Astrocyte of the spinal cord (primary cell): ENCODE measurements at regions not wholly inside any gene's neighbourhood (a gene's known extent, or its start where the extent isn't known, plus 50 kb on each side); places are given as distances from the start of the nearest gene placed in this dataset.

Experiments
- DNase-seq: peaks from one replicate; pipeline ENCODE4 v3.0.0; 2011; ENCODE audit warnings: low read depth, low spot score
- H3K4me3 ChIP-seq: 2 replicates; pipeline ENCODE4 v1.5.1; 2011; ENCODE audit warnings: low read depth, mild to moderate bottlenecking, low read length, moderate library complexity
- CTCF ChIP-seq: IDR thresholded peaks from 2 replicates; pipeline ENCODE4 v1.5.1; 2012; ENCODE audit warnings: low read depth, mild to moderate bottlenecking, low read length, inconsistent platforms
- in situ Hi-C: cut with HindIII; loops from 2 replicates; pipeline ENCODE4 v1.10.0; 2017; ENCODE audit warnings: low sequenced_read_pairs

- in situ Hi-C loops = no loop called here
- no peak for DNase-seq
- TF ChIP-seq CTCF = no peak
- H3K4me3 ChIP-seq = no peak overlapping the region
These were observed 121.6 kb downstream of the QRSL1 start for GRCh38 chr6:106750946-106751345.

GRCh38 chr6:106750142-106750918 is 121.0 kb downstream of the QRSL1 start:
- in situ Hi-C loops = no loop called here
- H3K4me3 ChIP-seq = no peak overlapping the region
- no peak for DNase-seq
- TF ChIP-seq CTCF = no peak

GRCh38 chr6:106749609-106750008 is 120.2 kb downstream of the QRSL1 start:
- DNase-seq = no peak
- TF ChIP-seq CTCF = no peak
- H3K4me3 ChIP-seq = no peak overlapping the region
- in situ Hi-C loops = no loop called here

- H3K4me3 ChIP-seq = no peak overlapping the region
- no peak for DNase-seq
- in situ Hi-C loops = no loop called here
- no peak for TF ChIP-seq CTCF
These were observed 119.3 kb downstream of the QRSL1 start for GRCh38 chr6:106748547-106749207.

GRCh38 chr6:106747139-106747538 is 117.8 kb downstream of the QRSL1 start:
- in situ Hi-C loops = no loop called here
- no peak overlapping the region for H3K4me3 ChIP-seq
- DNase-seq = no peak
- TF ChIP-seq CTCF = no peak

- in situ Hi-C loops = no loop called here
- no peak for TF ChIP-seq CTCF
- no peak overlapping the region for H3K4me3 ChIP-seq
- peak; percentile 22 for DNase-seq
These were observed 117.3 kb downstream of the QRSL1 start for GRCh38 chr6:106746652-106747051.
